ENCODE measurements at regions not wholly inside any gene's neighbourhood (a gene's known extent, or its start where the extent isn't known, plus 50 kb on each side); places are given as distances from the start of the nearest gene placed in this dataset.

DNA sequence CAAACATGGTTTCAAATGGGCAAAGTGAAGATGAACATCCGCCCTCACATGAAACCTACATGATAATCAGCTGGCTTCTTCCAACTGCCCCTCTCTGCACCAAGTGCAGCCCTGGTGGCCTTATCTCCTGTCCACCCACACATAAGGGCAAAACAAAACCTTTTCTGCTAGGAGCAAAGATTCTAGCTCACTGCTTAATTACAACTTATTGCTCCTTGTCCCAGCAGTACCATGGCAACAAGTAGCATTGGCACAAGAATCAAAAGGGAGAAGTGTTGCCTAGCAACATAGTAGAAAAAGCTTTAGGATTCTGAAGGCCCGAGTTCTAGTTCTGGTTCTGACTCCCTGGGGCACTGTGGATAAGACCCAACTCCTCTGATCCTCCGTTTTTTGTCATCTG lies 68.7 kb upstream of the BMAL1 start:
- H2BK120ac ChIP-seq (ENCODE audit: low read depth, low read length), result peak overlapping the region; percentile 87
- ATAC-seq (ENCODE audit: low read depth), result no peak
- intact Hi-C loops (cut with micrococcal nuclease), result loop anchor here (5.0 kb wide), 1 partner anchor 253 kb away; the partner anchor contains the start of gene BTBD10

More for the DNA sequence above, 68.7 kb upstream of the BMAL1 start:
- peak overlapping the region; percentile 11; the same call in 1 of the 2 replicates for H4K5ac ChIP-seq (ENCODE audit: low read depth, low read length)
- H3K4me2 ChIP-seq (ENCODE audit: low read depth, low read length), result no peak overlapping the region
- peak overlapping the region; percentile 10; the same call in 2 of the 3 replicates for H2BK15ac ChIP-seq (ENCODE audit: low read depth, low read length)
- peak overlapping the region; percentile 90; the same call in 1 of the 2 replicates for H2BK20ac ChIP-seq (ENCODE audit: low read depth, low read length)
- in situ Hi-C loops (cut with MboI; ENCODE audit: low sequenced_read_pairs), result loop anchor here (5.0 kb wide), 1 partner anchor 133 kb away; no protein-coding TSS in a partner anchor
- H3K56ac ChIP-seq (ENCODE audit: extremely low read depth, insufficient read depth, low read length), result no peak overlapping the region
- H3K18ac ChIP-seq (ENCODE audit: low read depth, low read length), result peak overlapping the region; percentile 11; the same call in 1 of the 2 replicates
- peaks cover 13% of the 10 kb centered on the region for H3K9me1 ChIP-seq (ENCODE audit: insufficient read depth, low read length)
- peak overlapping the region; percentile 21 for H2AFZ ChIP-seq (replicated peaks; ENCODE audit: low read length, poor library complexity)
- dilution Hi-C loops (cut with HindIII; ENCODE audit: low sequenced_read_pairs, unreplicated experiment), result no loop called here
- H4K91ac ChIP-seq (ENCODE audit: insufficient read depth, low read depth, low read length), result peak overlapping the region; percentile 50
- CTCF ChIA-PET, result interaction anchor here (1.1 to 3.6 kb wide), 3 partner anchors 26 to 176 kb away, joined by 3 to 39 read pairs (median 10); no protein-coding TSS in a partner anchor
- POLR2A ChIA-PET (ENCODE audit: unreplicated experiment), result no interaction called here
- no peak overlapping the region for H2AK9ac ChIP-seq (replicated peaks; ENCODE audit: low read depth, low read length, poor library complexity)
- H3K14ac ChIP-seq (replicated peaks; ENCODE audit: low read depth, low read length), result peak overlapping the region; percentile 45; the same call in 1 of the 2 replicates
- 0 out of 2 replicates have a peak overlapping the region, but pooled peaks have one; percentile 12 for H2AK5ac ChIP-seq (ENCODE audit: low read depth, low read length)
- H3K9me3 ChIP-seq (ENCODE audit: control insufficient read depth, insufficient read depth, low read length), result no peaks in the 10 kb centered on the region
- peak overlapping the region; percentile 22 to 81; a peak in 1 of 4 replicates for H4K8ac ChIP-seq (ENCODE audit: low read depth in 2 of 2, low read length in 2 of 2)
- peaks cover 13% of the 10 kb centered on the region for H3K4me1 ChIP-seq (ENCODE audit: control insufficient read depth, insufficient read depth, low read length)
- H3K27ac ChIP-seq (ENCODE audit: insufficient read depth, low read length), result peak overlapping the region; percentile 3; the same call in 1 of the 2 replicates
- BruUV-seq (replicated peaks), result no TSS peak
- peak overlapping the region; percentile 49 for H3K4ac ChIP-seq (ENCODE audit: low read depth, low read length)
- no peaks in the 10 kb centered on the region for H4K20me1 ChIP-seq (ENCODE audit: insufficient read depth, low read length)
- H3K9ac ChIP-seq (ENCODE audit: low read depth, low read length), result no peak overlapping the region
- WGBS, 2 experiments (ENCODE audit: extremely low coverage in 2 of 2, insufficient read length in 1 of 2), result no CpG with 5 or more reads among the region's 3 CpGs
- no peak overlapping the region for H3K4me3 ChIP-seq (ENCODE audit: insufficient read depth, low read depth, low read length)
- TF ChIP-seq MXI1 (IDR thresholded peaks at IDR 0.05; ENCODE audit: borderline replicate concordance, low read depth, low read length) (no peak), CEBPB (IDR thresholded peaks at IDR 0.05; ENCODE audit: low read depth, low read length) (no peak), BHLHE40 (IDR thresholded peaks at IDR 0.05; ENCODE audit: low read depth, low read length) (no peak), NFE2L2 (IDR thresholded peaks at IDR 0.05; ENCODE audit: low read depth, low read length) (no peak), MAZ (IDR thresholded peaks at IDR 0.05; ENCODE audit: borderline replicate concordance, low read depth, low read length) (no peak), SMC3 (IDR thresholded peaks at IDR 0.05; ENCODE audit: low read depth, low read length) (no peak), RCOR1 (IDR thresholded peaks at IDR 0.05; ENCODE audit: insufficient replicate concordance, low read length) (no peak), RAD21 (IDR thresholded peaks at IDR 0.05; ENCODE audit: low read length) (no peak), FOS (IDR thresholded peaks at IDR 0.05; ENCODE audit: low read depth, low read length) (no peak)
- TF ChIP-seq, protein P1, sequence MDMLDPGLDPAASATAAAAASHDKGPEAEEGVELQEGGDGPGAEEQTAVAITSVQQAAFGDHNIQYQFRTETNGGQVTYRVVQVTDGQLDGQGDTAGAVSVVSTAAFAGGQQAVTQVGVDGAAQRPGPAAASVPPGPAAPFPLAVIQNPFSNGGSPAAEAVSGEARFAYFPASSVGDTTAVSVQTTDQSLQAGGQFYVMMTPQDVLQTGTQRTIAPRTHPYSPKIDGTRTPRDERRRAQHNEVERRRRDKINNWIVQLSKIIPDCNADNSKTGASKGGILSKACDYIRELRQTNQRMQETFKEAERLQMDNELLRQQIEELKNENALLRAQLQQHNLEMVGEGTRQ (IDR thresholded peaks at IDR 0.05; ENCODE audit: low read depth, low read length), result no peak
- peak overlapping the region; percentile 41 for H2BK5ac ChIP-seq (ENCODE audit: low read depth, low read length, poor library complexity, severe bottlenecking)
- no peaks in the 10 kb centered on the region; a peak in 1 of 4 replicates for H3K79me1 ChIP-seq (ENCODE audit: low read depth in 1 of 2, low read length in 2 of 2)
- H3K36me3 ChIP-seq (ENCODE audit: control insufficient read depth, insufficient read depth, low read length), result no peaks in the 10 kb centered on the region
- no peak for DNase-seq
- H3K27me3 ChIP-seq (ENCODE audit: control insufficient read depth, insufficient read depth, low read length), result no peaks in the 10 kb centered on the region
- H3K23ac ChIP-seq (ENCODE audit: low read depth, low read length), result no peak overlapping the region

All from IMR-90 (cell line).